ENCODE measurements at regions not wholly inside any gene's neighbourhood (a gene's known extent, or its start where the extent isn't known, plus 50 kb on each side); places are given as distances from the start of the nearest gene placed in this dataset.
"Not testable (repeated sequence)": the region's sequence is repeated elsewhere in the genome, so short reads cannot be mapped to it uniquely, and the experiment has no call there.

DNA sequence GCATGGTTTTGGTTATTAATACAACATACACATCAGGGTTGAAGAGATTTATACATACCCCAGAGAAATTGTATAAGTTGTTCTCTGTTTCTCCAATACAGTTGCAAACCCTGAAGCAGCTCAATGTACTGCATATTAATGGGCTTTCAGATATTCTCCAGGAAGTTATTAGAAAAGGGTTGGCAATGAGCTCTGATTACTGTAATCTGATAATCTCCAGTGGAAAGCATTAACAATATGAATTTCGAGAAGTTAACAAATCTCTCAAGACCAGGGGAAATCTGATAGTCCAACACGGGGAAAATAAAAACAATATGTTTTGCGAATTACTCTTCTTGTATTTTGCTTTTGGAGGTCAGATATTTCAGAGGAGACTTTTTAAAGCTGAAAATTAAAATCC, 950.1 kb downstream of the TBL1XR1 start:
- FAIRE-seq (no peak), DNase-seq (ENCODE audit: insufficient read length, low spot score) (no peak)
- TF ChIP-seq POU2F2 (IDR thresholded peaks at IDR 0.05; ENCODE audit: low read depth, low read length) (no peak), POLR2A (IDR thresholded peaks at IDR 0.05; ENCODE audit: low read depth, low read length) (no peak), PAX5 (IDR thresholded peaks at IDR 0.05; ENCODE audit: insufficient read depth, low read length, severe bottlenecking) (no peak), POLR2AphosphoS5 (IDR thresholded peaks at IDR 0.05; ENCODE audit: low read depth, low read length) (no peak), TAF1 (IDR thresholded peaks at IDR 0.05; ENCODE audit: low read depth, low read length) (no peak), SPI1 (IDR thresholded peaks at IDR 0.05; ENCODE audit: low read depth, low read length) (no peak)

DNA sequence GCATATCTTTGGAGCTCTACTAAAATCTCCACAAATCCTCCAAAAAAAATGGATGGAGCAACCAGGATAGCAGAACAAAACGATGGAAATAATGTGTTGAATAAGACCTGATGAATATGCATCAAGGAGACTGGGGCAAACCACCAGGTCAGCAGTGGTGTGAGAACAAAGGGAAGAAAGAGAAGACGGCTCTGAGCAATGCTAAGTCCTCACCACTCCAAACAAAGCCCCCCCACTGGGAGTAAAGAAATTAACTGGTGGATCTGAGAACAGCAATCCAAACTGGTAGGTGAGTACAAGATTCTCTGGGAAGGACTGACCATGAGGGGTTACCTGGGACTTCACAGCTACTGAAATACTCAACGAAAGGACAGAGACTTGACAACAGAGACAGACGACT, 977.3 kb downstream of the TBL1XR1 start:
- DNase-seq (ENCODE audit: insufficient read length, low spot score): no peak
- TF ChIP-seq POLR2A (IDR thresholded peaks at IDR 0.05; ENCODE audit: low read depth, low read length) (no peak), POU2F2 (IDR thresholded peaks at IDR 0.05; ENCODE audit: low read depth, low read length) (no peak), POLR2AphosphoS5 (IDR thresholded peaks at IDR 0.05; ENCODE audit: low read depth, low read length) (no peak), PAX5 (IDR thresholded peaks at IDR 0.05; ENCODE audit: insufficient read depth, low read length, severe bottlenecking) (no peak), TAF1 (IDR thresholded peaks at IDR 0.05; ENCODE audit: low read depth, low read length) (no peak), SPI1 (IDR thresholded peaks at IDR 0.05; ENCODE audit: low read depth, low read length) (no peak)
- FAIRE-seq: no peak

DNA sequence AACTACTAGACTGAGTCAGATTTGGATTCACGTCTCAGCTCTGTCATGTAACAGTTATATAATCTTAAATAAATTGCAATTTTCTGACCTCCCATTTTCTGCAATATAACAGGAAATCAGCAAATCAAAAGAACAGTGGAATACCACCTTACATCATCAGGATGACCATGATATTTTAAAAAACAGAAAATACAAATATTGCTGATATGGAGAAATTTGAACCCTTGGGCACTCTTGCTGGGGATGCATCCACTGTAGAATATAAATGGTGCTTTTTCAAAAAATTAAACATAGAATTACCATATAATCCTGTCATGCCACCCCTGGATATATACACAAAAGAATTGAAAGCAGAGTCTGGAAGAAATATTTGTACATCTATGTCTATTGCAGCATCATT, 982.5 kb downstream of the TBL1XR1 start:
- TF ChIP-seq POLR2A (IDR thresholded peaks at IDR 0.05; ENCODE audit: low read depth, low read length): no peak
- TF ChIP-seq SPI1 (IDR thresholded peaks at IDR 0.05; ENCODE audit: low read depth, low read length): no peak
- TF ChIP-seq POU2F2 (IDR thresholded peaks at IDR 0.05; ENCODE audit: low read depth, low read length): no peak
- TF ChIP-seq TAF1 (IDR thresholded peaks at IDR 0.05; ENCODE audit: low read depth, low read length): no peak
- TF ChIP-seq PAX5 (IDR thresholded peaks at IDR 0.05; ENCODE audit: insufficient read depth, low read length, severe bottlenecking): no peak
- no peak for TF ChIP-seq POLR2AphosphoS5 (IDR thresholded peaks at IDR 0.05; ENCODE audit: low read depth, low read length)
- FAIRE-seq (no peak), DNase-seq (ENCODE audit: insufficient read length, low spot score) (no peak)

DNA sequence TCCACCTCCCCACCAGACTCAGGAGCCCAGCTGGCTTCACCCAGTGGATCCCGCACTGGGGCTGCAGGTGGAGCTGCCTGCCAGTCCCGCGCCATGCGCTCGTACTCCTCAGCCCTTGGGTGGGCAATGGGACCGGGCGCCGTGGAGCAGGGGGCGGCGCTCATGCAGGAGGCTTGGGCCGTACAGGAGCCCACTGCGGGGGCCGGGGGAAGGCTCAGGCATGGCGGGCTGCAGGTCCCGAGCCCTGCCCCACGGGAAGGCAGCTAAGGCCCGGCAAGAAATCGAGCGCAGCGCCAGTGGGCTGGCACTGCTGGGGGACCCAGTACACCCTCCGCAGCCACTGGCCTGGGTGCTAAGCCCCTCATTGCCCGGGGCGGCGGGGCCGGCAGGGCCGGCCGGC, 984.0 kb downstream of the TBL1XR1 start:
- DNase-seq (ENCODE audit: insufficient read length, low spot score); FAIRE-seq: not testable (repeated sequence)

DNA sequence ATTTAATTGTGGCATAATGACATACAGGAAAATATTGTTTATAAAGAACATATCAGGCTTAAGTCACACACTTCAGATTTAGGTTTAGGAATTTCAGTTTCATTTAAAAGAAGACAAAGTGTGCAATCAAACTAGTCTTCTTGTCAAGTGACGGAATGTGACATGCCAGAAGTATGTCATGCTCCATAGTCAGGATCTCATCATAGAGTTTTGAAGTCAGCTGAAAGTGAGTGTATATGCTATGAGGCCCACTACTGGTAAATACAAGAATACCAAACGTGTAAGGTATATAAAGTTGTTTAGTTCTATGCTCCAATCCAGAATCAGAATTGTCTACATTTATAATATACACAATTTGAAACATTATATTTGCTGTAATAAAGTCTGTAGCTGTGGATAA, 988.4 kb downstream of the TBL1XR1 start:
- FAIRE-seq (no peak), DNase-seq (ENCODE audit: insufficient read length, low spot score) (no peak)
- TF ChIP-seq TAF1 (IDR thresholded peaks at IDR 0.05; ENCODE audit: low read depth, low read length) (no peak), POLR2A (IDR thresholded peaks at IDR 0.05; ENCODE audit: low read depth, low read length) (no peak), PAX5 (IDR thresholded peaks at IDR 0.05; ENCODE audit: insufficient read depth, low read length, severe bottlenecking) (no peak), POLR2AphosphoS5 (IDR thresholded peaks at IDR 0.05; ENCODE audit: low read depth, low read length) (no peak), SPI1 (IDR thresholded peaks at IDR 0.05; ENCODE audit: low read depth, low read length) (no peak), POU2F2 (IDR thresholded peaks at IDR 0.05; ENCODE audit: low read depth, low read length) (no peak)

DNA sequence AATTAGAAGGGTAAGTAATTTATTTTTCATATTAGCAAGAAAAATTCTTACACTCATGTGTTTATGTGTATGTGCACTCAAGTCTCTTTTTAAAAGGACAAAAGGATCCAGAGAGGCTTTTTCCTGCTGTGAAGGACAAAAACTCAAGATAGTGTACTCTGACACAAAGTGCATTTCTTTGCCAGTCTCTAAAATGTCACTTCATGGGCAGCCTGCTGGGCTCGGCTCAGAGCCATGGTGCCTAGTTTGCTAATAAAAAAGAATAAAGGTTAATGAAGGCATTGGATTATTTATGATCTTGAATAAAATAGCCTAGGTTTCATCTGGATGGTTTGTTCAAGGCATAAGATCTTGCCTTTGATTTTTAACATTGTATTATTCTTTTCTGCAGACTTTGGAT, 989.0 kb downstream of the TBL1XR1 start:
- no peak for DNase-seq (ENCODE audit: insufficient read length, low spot score)
- FAIRE-seq: no peak
- TF ChIP-seq TAF1 (IDR thresholded peaks at IDR 0.05; ENCODE audit: low read depth, low read length) (no peak), SPI1 (IDR thresholded peaks at IDR 0.05; ENCODE audit: low read depth, low read length) (no peak), PAX5 (IDR thresholded peaks at IDR 0.05; ENCODE audit: insufficient read depth, low read length, severe bottlenecking) (no peak), POLR2AphosphoS5 (IDR thresholded peaks at IDR 0.05; ENCODE audit: low read depth, low read length) (no peak), POU2F2 (IDR thresholded peaks at IDR 0.05; ENCODE audit: low read depth, low read length) (no peak), POLR2A (IDR thresholded peaks at IDR 0.05; ENCODE audit: low read depth, low read length) (no peak)

DNA sequence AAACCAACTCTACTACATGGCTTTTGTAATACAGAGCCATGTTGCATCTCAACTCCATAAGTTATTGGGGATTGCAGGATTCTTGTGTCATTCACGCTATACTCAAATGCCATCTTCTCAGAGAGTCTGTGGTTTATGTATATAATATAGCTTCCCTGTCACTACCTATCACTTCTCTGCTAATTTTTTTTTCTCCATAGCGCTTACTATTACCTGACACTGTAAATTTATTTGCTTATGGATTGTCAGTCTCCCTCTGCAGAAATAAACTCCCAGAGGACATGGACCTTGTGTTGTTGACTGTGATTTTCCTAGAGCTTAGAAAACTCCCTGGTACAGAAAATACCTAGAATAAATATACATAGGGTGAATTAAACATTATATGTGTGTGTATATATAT, 990.5 kb downstream of the TBL1XR1 start:
- TF ChIP-seq PAX5 (IDR thresholded peaks at IDR 0.05; ENCODE audit: insufficient read depth, low read length, severe bottlenecking) (no peak), POLR2A (IDR thresholded peaks at IDR 0.05; ENCODE audit: low read depth, low read length) (no peak), POLR2AphosphoS5 (IDR thresholded peaks at IDR 0.05; ENCODE audit: low read depth, low read length) (no peak), SPI1 (IDR thresholded peaks at IDR 0.05; ENCODE audit: low read depth, low read length) (no peak), TAF1 (IDR thresholded peaks at IDR 0.05; ENCODE audit: low read depth, low read length) (no peak), POU2F2 (IDR thresholded peaks at IDR 0.05; ENCODE audit: low read depth, low read length) (no peak)
- FAIRE-seq (no peak), DNase-seq (ENCODE audit: insufficient read length, low spot score) (no peak)

DNA sequence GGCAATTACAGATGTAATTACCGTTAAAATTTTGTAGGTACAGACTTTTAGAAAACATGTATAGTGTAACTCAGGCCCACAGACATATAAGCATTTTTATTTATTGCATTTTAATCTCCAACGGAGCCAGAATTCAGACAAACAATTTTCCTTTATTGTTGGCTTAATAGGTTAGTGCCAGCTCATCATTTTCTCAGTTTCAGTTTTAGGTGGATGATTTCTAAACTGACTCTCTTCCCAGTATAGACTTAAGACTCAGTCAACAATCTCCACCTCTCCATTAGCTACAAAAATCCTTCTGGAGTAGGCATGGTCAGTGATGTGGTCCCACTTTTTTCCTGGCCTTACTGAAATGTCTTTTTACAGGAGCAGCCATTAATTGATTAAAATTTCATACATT, 994.6 kb downstream of the TBL1XR1 start:
- FAIRE-seq: no peak

DNA sequence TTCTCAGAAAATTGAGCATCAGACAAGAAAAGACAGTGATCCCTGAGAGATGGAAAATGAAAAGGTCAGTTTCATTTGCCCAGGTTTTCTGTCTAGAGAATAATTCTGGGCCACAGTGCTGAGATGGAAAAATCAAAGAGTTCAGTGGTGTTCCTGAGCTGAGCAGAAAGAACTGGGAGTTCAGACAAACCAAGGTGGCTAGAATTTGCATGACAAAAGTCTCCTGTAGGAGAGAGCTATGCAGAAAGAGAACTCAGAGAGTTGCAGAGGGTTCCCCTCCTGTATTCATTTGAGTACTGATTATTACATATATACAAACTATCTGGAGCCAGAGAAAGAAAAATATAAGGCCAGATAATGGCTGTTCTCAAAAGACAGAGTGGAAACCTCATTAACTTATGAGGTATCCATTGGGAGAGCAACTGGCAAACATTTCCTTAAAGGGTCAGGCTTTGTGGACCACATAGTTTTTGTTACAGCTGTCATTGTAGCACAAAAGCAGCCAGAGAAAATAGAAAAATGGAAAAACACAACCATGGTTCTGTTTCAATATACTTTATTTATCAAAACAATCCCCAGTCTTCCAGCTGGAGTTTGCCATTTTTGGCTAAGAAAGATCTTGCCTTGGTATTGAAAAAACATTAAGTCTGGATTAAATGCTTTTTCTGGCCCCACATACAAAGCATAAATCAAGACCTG, 1004.1 kb downstream of the TBL1XR1 start:
- TF ChIP-seq POU2F2 (IDR thresholded peaks at IDR 0.05; ENCODE audit: low read depth, low read length) (no peak), SPI1 (IDR thresholded peaks at IDR 0.05; ENCODE audit: low read depth, low read length) (no peak)
- DNase-seq (ENCODE audit: insufficient read length, low spot score): no peak
- FAIRE-seq: no peak

More for the DNA sequence above, 994.6 kb downstream of the TBL1XR1 start:
- TF ChIP-seq PAX5 (IDR thresholded peaks at IDR 0.05; ENCODE audit: insufficient read depth, low read length, severe bottlenecking) (no peak), SPI1 (IDR thresholded peaks at IDR 0.05; ENCODE audit: low read depth, low read length) (no peak), POU2F2 (IDR thresholded peaks at IDR 0.05; ENCODE audit: low read depth, low read length) (no peak), POLR2A (IDR thresholded peaks at IDR 0.05; ENCODE audit: low read depth, low read length) (no peak), TAF1 (IDR thresholded peaks at IDR 0.05; ENCODE audit: low read depth, low read length) (no peak), POLR2AphosphoS5 (IDR thresholded peaks at IDR 0.05; ENCODE audit: low read depth, low read length) (no peak)
- no peak for DNase-seq (ENCODE audit: insufficient read length, low spot score)

DNA sequence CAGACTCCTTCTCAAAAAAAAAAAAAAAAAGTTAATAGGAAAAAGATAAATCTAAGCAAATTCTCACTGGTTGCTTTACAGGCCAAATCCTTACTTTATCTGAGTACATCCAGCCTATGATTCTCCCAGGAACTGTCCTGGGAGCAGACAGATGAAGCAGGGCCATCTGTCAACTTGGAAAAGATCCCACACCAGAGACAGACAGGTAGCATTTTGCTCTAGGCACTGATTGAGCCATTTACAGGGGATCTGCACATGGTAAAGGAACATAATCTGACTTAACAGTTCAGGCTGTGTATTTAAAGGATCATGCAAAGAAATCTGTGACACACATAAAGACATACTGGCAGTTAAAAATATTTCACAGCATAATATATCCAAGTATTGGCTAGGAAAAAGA, 1006.5 kb downstream of the TBL1XR1 start:
- FAIRE-seq (no peak), DNase-seq (ENCODE audit: insufficient read length, low spot score) (no peak)
- TF ChIP-seq TAF1 (IDR thresholded peaks at IDR 0.05; ENCODE audit: low read depth, low read length) (no peak), POLR2AphosphoS5 (IDR thresholded peaks at IDR 0.05; ENCODE audit: low read depth, low read length) (no peak), POU2F2 (IDR thresholded peaks at IDR 0.05; ENCODE audit: low read depth, low read length) (no peak), SPI1 (IDR thresholded peaks at IDR 0.05; ENCODE audit: low read depth, low read length) (no peak), PAX5 (IDR thresholded peaks at IDR 0.05; ENCODE audit: insufficient read depth, low read length, severe bottlenecking) (no peak), POLR2A (IDR thresholded peaks at IDR 0.05; ENCODE audit: low read depth, low read length) (no peak)

Data from GM12891 (cell line).